ENCODE measurements at regions not wholly inside any gene's neighbourhood (a gene's known extent, or its start where the extent isn't known, plus 50 kb on each side); places are given as distances from the start of the nearest gene placed in this dataset.

DNA sequence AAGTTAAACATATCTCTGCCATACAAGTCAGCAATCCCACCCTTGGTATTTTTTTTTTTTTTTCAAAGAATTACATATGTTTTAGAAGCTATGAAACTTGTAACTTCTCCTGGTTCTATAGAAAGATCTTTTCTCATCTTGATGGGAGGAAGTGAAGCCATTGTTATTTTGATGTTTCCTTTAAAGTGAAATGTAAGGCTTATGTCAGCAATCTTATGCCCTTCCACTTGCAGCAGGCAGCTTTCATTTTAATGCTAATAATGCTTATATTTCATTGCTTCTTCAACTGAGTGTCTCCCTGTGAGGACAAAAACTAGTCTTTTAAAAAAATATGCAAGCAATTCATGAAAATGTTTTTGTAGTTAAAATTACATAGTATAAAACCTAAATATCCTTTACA is 1614.7 kb downstream of the KHDRBS2 start (continued):
- TF ChIP-seq, protein P1, sequence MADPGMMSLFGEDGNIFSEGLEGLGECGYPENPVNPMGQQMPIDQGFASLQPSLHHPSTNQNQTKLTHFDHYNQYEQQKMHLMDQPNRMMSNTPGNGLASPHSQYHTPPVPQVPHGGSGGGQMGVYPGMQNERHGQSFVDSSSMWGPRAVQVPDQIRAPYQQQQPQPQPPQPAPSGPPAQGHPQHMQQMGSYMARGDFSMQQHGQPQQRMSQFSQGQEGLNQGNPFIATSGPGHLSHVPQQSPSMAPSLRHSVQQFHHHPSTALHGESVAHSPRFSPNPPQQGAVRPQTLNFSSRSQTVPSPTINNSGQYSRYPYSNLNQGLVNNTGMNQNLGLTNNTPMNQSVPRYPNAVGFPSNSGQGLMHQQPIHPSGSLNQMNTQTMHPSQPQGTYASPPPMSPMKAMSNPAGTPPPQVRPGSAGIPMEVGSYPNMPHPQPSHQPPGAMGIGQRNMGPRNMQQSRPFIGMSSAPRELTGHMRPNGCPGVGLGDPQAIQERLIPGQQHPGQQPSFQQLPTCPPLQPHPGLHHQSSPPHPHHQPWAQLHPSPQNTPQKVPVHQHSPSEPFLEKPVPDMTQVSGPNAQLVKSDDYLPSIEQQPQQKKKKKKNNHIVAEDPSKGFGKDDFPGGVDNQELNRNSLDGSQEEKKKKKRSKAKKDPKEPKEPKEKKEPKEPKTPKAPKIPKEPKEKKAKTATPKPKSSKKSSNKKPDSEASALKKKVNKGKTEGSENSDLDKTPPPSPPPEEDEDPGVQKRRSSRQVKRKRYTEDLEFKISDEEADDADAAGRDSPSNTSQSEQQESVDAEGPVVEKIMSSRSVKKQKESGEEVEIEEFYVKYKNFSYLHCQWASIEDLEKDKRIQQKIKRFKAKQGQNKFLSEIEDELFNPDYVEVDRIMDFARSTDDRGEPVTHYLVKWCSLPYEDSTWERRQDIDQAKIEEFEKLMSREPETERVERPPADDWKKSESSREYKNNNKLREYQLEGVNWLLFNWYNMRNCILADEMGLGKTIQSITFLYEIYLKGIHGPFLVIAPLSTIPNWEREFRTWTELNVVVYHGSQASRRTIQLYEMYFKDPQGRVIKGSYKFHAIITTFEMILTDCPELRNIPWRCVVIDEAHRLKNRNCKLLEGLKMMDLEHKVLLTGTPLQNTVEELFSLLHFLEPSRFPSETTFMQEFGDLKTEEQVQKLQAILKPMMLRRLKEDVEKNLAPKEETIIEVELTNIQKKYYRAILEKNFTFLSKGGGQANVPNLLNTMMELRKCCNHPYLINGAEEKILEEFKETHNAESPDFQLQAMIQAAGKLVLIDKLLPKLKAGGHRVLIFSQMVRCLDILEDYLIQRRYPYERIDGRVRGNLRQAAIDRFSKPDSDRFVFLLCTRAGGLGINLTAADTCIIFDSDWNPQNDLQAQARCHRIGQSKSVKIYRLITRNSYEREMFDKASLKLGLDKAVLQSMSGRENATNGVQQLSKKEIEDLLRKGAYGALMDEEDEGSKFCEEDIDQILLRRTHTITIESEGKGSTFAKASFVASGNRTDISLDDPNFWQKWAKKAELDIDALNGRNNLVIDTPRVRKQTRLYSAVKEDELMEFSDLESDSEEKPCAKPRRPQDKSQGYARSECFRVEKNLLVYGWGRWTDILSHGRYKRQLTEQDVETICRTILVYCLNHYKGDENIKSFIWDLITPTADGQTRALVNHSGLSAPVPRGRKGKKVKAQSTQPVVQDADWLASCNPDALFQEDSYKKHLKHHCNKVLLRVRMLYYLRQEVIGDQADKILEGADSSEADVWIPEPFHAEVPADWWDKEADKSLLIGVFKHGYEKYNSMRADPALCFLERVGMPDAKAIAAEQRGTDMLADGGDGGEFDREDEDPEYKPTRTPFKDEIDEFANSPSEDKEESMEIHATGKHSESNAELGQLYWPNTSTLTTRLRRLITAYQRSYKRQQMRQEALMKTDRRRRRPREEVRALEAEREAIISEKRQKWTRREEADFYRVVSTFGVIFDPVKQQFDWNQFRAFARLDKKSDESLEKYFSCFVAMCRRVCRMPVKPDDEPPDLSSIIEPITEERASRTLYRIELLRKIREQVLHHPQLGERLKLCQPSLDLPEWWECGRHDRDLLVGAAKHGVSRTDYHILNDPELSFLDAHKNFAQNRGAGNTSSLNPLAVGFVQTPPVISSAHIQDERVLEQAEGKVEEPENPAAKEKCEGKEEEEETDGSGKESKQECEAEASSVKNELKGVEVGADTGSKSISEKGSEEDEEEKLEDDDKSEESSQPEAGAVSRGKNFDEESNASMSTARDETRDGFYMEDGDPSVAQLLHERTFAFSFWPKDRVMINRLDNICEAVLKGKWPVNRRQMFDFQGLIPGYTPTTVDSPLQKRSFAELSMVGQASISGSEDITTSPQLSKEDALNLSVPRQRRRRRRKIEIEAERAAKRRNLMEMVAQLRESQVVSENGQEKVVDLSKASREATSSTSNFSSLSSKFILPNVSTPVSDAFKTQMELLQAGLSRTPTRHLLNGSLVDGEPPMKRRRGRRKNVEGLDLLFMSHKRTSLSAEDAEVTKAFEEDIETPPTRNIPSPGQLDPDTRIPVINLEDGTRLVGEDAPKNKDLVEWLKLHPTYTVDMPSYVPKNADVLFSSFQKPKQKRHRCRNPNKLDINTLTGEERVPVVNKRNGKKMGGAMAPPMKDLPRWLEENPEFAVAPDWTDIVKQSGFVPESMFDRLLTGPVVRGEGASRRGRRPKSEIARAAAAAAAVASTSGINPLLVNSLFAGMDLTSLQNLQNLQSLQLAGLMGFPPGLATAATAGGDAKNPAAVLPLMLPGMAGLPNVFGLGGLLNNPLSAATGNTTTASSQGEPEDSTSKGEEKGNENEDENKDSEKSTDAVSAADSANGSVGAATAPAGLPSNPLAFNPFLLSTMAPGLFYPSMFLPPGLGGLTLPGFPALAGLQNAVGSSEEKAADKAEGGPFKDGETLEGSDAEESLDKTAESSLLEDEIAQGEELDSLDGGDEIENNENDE (IDR thresholded peaks at IDR 0.05; ENCODE audit: insufficient replicate concordance, low read length): peak; percentile 59
- peak; percentile 47; the same call in 1 of the 2 replicates for TF ChIP-seq MAFK (IDR thresholded peaks at IDR 0.05; ENCODE audit: low read depth, low read length)

All from H1 (cell line).